Astrocyte of the cerebellum (primary cell): ENCODE measurements at regions not wholly inside any gene's neighbourhood (a gene's known extent, or its start where the extent isn't known, plus 50 kb on each side); places are given as distances from the start of the nearest gene placed in this dataset.

Source experiments
- DNase-seq: peaks from one replicate; pipeline ENCODE4 v3.0.0-alpha.2; 2011; ENCODE audit warnings: low read depth
- H3K4me3 ChIP-seq: 2 replicates; pipeline ENCODE4 v1.5.1; 2011; ENCODE audit warnings: mild to moderate bottlenecking, low read depth, low read length, moderate library complexity
- CTCF ChIP-seq: IDR thresholded peaks from 2 replicates; pipeline ENCODE4 v1.5.1; 2012; ENCODE audit warnings: low read length, low read depth, moderate library complexity, mild to moderate bottlenecking; ENCODE audit errors: missing control alignments
- in situ Hi-C: cut with HindIII; loops from 2 replicates; pipeline ENCODE4 v1.10.0; 2017; ENCODE audit warnings: low sequenced_read_pairs

GRCh38 chrX:25701876-25702275 is 436.3 kb upstream of the MAGEB18 start:
- in situ Hi-C loops: no loop called here
- no peak overlapping the region for H3K4me3 ChIP-seq
- TF ChIP-seq CTCF: no peak
- no peak for DNase-seq

- no peak overlapping the region for H3K4me3 ChIP-seq
- no peak for DNase-seq
- TF ChIP-seq CTCF: no peak
- in situ Hi-C loops: no loop called here
These were observed 421.0 kb upstream of the MAGEB18 start for GRCh38 chrX:25717122-25717521.

GRCh38 chrX:25721564-25721963 is 416.6 kb upstream of the MAGEB18 start:
- peak; percentile 26 for TF ChIP-seq CTCF
- in situ Hi-C loops: no loop called here
- DNase-seq: no peak
- H3K4me3 ChIP-seq: no peak overlapping the region

GRCh38 chrX:25726539-25726938 is 411.6 kb upstream of the MAGEB18 start:
- no peak overlapping the region for H3K4me3 ChIP-seq
- TF ChIP-seq CTCF: no peak
- no peak for DNase-seq
- in situ Hi-C loops: no loop called here

- TF ChIP-seq CTCF: no peak
- no peak for DNase-seq
- no peak overlapping the region for H3K4me3 ChIP-seq
- in situ Hi-C loops: no loop called here
These were observed 405.0 kb upstream of the MAGEB18 start for GRCh38 chrX:25733148-25733547.

GRCh38 chrX:25737540-25737939 is 400.6 kb upstream of the MAGEB18 start:
- H3K4me3 ChIP-seq: no peak overlapping the region
- TF ChIP-seq CTCF: no peak
- in situ Hi-C loops: no loop called here
- no peak for DNase-seq

GRCh38 chrX:25742334-25742733 is 395.8 kb upstream of the MAGEB18 start:
- TF ChIP-seq CTCF: no peak
- DNase-seq: no peak
- in situ Hi-C loops: no loop called here
- H3K4me3 ChIP-seq: no peak overlapping the region
